OCI-LY1 (cell line): ENCODE measurements at regions not wholly inside any gene's neighbourhood (a gene's known extent, or its start where the extent isn't known, plus 50 kb on each side); places are given as distances from the start of the nearest gene placed in this dataset.

Experiments used
- EZH2 ChIP-seq: fragments of 200-600 bp; sonication (generic), shearing (Covaris generic); IDR thresholded peaks from 2 replicates; pipeline ENCODE4 v1.8.0; 2017; ENCODE audit warnings: borderline replicate concordance, mixed run types, mild to moderate bottlenecking, antibody characterized with exemption, low read length, moderate library complexity, mixed read lengths
- TF ChIP-seq, protein P1 (sequence below): fragments of 200-600 bp; sonication (generic), shearing (Covaris generic); IDR thresholded peaks from 2 replicates; pipeline ENCODE4 v1.5.1; 2017; ENCODE audit warnings: mild to moderate bottlenecking, antibody characterized with exemption, low read length, moderate library complexity, mixed read lengths

DNA sequence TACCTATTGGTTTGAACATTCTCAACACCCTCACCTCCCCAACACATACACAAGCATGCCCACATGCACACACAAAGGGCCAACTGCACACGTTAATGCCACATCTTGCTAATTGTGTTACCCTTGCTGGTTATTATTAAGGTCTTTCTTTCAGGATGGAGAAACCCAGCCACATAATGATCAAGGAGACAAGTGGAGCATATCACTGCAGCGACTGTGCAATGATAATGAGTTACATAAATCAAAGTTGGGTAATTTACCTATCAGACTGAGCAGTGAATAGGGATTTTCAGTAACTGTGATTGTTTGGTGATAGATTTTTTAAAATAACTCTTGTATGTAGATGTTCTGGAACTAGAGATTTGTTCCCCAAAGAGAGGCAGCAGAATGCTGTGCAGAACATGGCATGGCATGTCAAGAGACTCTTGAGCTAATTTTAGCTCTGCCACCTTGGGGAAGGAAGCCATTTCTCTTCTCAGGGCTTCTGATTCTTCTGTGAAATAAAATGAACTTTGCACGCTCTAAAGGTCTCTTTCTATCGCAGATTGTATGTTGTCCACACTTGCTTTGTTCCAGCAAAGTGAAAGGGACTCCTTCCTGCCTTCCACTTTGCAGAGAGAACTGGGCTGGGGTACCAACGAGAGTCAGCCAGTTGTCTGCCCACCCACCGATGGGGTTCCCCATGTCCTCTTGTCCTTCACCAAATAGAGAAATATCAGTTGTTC lies 126.0 kb upstream of the CAMK1G start:
- no peak for TF ChIP-seq EZH2
- TF ChIP-seq, protein P1, sequence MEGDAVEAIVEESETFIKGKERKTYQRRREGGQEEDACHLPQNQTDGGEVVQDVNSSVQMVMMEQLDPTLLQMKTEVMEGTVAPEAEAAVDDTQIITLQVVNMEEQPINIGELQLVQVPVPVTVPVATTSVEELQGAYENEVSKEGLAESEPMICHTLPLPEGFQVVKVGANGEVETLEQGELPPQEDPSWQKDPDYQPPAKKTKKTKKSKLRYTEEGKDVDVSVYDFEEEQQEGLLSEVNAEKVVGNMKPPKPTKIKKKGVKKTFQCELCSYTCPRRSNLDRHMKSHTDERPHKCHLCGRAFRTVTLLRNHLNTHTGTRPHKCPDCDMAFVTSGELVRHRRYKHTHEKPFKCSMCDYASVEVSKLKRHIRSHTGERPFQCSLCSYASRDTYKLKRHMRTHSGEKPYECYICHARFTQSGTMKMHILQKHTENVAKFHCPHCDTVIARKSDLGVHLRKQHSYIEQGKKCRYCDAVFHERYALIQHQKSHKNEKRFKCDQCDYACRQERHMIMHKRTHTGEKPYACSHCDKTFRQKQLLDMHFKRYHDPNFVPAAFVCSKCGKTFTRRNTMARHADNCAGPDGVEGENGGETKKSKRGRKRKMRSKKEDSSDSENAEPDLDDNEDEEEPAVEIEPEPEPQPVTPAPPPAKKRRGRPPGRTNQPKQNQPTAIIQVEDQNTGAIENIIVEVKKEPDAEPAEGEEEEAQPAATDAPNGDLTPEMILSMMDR, result no peak
